ENCODE measurements at regions not wholly inside any gene's neighbourhood (a gene's known extent, or its start where the extent isn't known, plus 50 kb on each side); places are given as distances from the start of the nearest gene placed in this dataset.

DNA sequence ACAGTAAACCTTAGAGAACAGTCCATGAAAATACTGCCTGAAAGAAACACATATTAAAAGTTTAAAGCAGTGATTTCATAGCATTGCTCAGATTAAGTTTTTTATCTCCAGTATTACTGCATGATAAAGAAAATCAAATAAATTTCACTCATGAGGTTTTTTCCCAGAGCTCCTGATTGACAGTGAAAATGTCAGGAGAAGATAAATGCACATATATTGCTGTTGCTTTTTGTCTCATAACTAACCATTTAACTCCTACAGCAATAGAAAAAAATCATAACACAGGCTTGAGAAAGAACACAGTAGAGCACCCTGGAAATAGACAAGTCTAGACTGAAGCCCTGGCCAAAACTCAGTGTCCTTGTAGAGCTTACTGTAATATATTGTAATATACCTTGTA is 391.0 kb downstream of the TMX3 start:
- no peak for DNase-seq

DNA sequence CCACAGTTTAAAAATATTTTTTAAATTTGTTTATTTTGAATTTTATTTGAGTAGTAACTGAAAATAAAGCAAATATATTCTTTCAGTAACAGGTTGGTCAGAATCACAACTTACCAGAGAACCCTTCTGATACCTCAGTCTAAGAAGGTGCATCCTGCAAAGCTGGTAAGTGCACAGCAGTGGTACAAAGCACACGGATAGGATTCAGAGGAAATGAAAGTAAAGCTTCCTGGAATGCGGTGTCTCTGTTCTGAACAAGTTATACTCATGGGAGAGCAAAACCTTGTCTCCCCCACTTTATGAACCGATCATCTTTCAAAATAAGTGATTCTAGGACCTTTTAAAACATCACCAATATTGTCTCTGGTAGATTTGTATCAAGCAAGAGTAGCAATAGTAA is 398.3 kb downstream of the TMX3 start:
- DNase-seq: no peak

DNA sequence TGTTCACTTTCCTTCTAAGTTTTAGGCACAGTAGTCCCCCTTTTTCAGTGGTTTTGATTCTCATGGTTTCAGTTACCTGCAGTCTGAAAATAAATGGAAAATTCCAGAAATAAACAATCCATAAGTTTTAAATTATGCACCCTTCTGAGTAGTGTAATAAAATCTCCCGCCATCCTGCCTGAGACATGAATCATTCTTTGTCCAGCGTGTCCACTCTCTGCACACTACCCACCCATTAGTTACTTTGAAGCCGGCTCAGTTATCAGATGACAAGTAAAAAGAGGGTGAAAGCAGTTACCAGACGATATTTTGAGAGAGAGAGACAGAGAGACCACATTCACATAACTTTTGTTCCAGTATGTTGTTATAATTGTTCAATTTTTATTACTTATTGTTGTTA is 400.5 kb downstream of the TMX3 start:
- DNase-seq: no peak

DNA sequence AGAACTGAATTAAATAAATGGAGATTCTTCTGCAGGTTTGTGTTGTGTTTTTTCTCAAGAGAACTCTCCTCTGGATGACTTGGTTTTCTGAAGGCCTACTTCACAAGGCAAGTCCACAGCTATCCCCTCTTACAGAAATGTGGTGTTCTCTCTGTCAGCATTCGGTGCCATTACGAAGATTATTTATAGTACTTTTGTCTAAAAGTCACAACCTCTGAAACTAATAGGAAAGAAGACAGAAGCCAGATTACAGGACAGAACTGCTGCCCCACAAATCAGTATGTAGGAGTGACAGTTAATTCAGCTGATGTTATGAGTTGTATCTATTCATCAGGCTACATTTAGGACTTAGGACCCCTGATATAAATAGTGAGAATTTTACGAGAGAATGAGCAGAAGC is 413.5 kb downstream of the TMX3 start:
- DNase-seq: no peak

DNA sequence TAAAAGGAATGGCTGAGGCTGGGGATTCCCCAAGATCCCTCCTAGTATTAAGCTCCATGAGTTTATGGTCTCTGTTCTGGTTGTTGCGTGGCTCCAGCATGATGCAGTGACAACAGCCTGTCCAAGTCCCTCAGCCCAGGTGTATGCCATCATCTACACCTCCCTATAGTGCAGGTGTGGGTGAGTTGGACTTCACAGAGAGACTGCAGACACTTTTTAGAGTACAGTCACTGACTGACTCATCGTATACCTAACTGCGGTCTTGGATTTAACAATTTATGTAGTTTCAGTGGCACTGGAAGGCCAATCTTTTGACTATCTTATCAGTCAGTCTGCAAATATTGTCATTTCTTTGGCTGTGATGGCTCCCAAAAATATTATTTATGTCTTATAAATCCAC is 415.0 kb downstream of the TMX3 start:
- no peak for DNase-seq

DNA sequence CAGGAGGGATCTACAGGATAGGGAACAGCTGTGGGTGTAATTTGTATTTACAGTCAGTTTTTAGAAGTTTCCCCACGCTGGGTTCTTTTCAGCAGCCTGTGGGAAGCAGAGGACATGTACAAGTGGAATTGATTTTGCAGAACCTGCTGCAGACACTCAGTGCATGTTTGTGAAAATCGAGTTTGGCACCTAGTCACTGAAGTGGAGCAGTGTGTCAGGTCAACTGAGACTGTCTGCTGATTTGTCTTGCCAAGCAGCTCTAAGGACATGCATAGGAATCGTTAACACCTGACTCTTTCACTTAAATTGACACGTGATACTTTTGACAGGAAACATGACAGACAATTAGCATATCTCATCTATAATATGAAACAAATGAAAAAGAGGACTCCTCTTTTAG is 416.6 kb downstream of the TMX3 start:
- DNase-seq: no peak

DNA sequence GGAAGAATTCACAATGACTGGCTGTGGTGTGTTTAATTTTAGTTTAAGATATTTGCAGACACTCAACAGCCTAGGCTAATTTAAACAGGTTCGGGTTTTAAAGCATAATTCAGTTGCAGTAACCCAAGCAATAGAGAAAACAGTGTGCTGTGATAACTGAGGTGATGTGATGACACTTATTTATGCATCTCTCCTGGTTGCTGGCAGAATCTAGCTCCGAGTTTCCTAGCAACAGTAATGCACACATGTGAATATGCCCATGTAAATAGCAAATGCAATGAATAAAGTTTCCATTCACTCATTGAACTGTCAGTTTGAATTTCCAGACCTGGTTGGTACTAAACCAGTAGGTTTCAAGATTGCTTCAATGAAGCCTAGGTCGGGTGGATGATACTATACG is 426.5 kb downstream of the TMX3 start:
- no peak for DNase-seq

DNA sequence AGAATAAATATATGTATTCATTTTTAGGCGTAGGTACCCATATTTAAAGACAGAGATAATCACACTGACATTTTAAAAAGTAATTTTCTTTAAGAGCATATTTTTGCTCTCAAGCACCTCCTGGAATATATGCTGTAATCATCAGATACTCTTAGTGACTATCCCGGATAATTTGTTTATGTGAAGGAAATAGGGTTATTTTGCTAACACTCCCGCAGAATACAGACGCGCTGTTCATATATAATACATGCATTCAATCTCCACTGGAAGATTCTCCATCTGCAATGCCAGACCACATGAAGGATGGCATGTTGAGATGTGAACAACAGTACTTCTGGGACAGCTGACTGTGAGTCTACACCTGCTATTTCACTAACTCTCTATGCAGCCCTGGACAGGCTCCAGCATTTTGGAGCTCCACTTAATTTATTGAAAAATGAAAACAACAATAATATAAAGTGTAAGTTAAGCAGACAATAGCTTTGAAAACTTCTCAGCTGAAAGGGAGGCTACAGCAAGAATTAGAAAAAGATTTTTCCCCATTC is 430.6 kb downstream of the TMX3 start:
- no peak for DNase-seq

DNA sequence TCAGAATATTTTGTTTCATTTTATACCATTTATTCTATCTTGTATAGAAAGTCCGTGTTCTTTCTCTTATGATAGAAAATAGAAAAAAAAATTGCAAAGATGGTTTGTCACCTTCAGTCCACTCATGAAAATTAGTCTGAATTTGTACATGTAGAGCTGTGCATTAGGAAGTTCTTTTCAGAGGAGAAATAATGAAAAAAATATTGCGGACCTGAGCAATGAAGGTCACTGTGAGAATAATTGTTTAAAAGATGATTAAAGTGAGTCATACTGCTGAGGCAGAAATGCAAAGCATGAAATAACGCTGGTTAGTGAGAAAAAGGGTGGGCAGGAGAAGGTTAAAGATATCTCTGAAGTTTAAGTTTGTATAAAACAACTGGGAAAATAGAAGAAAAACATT is 431.1 kb downstream of the TMX3 start:
- DNase-seq: no peak

DNA sequence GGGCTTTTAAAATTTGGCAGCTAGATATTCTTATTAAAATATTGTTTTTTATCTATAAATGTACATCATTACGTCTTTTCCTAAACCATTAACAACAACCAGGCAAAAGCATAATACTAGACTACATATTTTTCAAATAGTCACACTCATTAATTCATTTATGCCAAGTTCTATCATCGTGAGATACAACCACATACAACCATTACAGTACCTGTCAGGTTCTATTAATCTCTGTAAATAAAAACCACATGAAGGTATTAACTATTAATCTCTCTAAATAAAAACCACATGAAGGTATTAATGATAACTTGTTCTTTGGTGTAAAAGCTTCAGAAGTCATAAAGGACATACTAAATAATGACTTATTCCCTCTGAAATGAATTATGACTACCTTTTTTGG is 432.7 kb downstream of the TMX3 start:
- no peak for DNase-seq

DNA sequence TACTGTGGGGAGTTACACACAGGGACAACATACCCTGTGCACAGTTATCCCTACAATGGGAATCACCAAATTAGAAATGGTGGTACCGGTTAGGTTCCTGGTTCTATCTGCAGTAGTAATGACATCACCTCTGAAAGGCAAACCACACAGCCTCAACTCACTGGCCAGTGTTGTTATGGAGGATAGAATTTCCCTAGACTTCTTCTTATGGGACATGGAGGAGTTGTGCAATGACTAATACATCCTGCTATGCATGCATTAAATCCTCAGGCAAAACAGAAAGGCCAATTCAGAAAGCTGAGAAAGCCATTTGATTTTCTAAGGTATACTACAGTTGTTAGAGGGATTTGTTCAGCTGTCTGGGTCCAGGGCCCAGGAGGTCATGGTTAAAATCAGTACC is 439.3 kb downstream of the TMX3 start:
- no peak for DNase-seq

DNA sequence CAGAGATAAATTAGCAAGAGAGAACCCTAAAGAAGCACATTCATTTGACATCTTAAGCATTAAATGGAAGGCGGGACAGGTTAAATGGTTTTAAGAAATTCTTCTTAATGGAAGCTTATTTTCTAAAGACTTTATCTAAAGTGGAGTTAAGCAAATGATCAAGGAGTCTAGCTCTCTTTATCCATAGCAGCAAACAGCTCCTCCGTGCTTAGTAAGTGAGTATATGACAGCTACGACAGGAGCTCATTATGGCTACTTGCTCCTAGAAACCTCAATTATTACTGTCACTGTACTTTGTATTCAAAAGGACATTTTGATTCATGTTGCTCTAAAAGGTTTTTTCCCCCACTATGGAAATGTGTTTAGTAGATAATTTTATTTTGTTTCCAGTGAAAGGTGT is 444.9 kb downstream of the TMX3 start:
- peak; percentile 9 for DNase-seq

DNA sequence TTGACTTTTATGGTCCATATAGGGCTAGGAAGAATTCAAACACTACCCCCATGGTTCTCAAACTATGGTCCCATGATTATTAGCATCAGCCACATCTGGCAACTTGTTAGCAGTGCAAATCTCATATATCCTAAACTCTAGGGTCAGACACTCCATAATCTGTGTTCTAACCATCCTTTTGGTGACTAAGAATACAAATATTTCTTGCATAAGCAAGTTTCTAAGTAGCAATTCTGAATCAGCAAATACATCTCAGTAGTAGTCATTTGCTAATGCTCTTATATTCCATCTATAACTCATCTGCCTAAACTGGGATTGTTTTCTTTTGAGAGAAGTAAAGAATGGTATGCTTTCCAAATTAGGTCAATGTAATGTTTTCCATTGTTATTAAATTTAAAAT is 447.3 kb downstream of the TMX3 start:
- DNase-seq: no peak

DNA sequence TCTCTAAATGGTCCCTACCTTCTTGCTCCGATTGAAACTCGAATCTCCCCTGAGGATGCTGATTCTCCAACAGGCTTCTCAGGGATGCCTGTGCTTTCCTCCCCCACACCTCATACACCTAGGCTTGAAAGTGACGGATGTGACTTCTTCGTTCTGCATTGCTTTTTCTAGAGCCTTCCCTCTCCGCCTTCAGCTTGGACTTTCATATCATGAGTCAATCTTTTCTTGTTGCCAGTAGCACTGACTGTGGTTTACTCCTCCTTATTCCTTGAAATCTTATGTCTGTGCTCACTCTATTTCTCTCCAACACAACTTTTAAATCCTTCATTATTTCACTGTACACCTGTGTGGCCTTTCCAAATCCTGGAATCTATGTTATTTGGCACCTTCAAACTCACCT is 451.4 kb downstream of the TMX3 start:
- DNase-seq: no peak

DNA sequence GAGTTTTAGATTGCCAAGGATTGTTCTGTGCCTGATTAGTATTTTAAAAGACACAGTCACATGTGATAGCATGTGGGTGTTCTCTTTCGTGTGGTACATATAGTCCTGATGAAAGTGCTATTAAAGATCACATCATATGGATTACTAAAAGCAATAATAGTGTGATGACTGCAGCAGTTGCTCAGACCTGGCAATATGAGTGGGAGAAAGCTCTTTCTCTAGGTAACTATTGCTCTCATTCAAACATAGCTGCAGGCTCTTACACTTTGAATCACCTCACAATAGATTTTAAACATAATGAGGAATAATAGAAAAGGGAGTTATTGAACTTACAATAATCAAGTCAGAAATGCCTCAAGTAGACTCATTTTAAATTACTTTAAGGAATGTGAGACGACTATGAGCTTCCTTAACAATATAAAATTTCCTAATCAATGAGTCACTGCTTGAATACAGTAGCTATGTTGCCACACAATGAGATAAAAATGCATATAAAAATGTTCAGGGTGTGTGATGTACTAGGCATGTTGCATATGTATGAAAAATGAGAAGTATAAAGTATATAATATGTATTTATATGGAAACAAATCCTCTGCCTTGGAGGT is 452.1 kb downstream of the TMX3 start:
- DNase-seq: no peak

DNA sequence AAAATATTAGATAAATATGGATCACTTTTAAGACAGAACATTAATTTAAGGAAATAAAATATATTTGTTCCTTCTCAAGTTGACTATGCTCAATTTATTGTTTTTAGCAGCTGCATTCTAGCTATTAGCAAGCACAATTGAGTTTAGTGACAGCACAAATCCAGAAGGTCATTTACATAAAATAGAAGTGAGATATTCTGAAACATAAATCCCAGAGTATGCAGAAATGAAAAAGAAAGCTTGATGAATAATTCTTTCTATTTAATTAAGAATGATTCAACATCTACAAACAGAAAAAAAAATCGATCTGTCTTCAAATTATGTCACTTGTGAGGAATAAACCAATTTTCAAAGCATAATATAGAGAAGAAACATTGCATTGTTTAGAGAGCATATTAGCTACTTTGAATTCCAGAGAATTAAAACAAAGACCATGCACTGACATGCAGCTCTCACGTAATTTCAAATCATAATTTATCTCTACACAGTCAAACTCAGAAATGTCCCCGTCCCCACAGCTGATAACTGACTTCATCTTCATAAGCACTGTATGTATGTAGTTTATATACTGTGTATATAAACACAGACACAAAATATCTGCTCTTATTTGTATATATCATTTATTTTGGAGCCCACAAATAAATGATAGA is 458.4 kb downstream of the TMX3 start:
- DNase-seq: no peak

DNA sequence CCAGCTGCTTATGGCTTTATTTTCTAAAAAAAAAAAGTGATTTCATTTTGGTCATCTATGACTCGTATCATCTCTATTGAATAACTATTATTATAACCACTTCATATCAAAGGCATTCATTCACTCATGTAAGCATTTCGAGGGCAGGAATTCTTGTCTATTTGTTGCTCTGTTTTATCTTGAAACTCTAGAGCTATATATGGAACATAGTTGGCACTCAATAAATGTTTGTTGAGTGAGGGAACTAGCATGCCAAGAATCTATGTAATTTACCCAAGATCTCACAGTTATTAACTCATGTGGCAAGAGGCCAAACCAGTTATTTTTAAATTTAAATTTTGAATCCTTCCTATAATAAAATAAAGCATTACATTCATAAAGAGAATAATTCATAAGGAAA is 470.1 kb downstream of the TMX3 start:
- no peak for DNase-seq

DNA sequence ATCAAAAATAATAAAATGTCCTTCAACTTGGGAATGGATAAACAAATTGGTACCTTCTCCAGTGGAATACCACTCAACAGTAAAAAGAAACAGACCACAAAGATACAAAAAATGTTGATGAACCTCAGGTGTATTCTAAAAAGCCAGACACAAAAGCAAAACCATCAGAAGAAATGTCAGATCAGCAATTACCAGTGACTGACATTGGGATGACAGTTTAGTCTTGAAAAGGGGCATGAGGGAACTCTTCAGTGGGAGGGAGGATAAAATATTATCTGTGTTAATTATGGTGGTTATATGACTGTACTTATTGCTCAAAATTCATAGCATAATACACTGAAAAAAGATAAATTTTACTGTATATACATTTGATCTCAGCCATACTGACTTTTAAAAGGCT is 473.0 kb downstream of the TMX3 start:
- DNase-seq: no peak

DNA sequence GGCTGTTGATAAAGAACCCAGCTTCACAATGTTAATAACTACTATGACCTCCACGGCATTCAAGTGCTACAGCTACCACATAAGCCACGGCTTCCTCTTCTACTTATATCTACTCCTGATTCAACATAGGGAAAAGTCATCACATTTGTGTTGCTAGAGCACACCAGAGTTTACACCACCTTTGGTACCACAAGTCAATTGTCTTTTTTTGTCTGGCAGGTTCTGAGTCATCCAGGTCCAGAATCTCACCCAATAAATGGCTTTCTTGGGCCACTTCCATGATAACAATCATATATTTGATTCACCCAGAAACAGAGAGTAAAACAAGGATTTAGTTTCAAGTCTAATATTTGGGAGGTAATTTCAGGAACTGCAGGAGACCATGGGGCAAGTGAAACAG is 480.2 kb downstream of the TMX3 start:
- DNase-seq: no peak

DNA sequence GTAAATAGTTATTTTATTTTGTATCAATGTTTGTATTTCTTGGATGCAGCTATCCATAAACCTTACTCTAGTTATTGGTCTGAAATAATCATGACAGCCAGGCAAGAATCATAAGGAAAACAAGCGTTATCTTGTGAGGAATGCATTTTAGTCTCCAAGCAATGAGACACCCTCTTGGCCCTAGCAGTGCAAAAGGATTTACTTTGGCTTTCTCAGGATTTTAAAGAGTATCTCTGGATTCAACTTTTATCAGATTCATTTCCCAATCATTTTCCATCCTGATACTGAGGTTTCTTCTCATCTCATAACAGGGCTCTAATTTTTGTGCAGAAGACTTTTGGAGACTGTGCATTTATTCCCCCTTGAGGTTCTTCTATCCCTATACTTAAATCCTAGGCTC is 480.8 kb downstream of the TMX3 start:
- no peak for DNase-seq

DNA sequence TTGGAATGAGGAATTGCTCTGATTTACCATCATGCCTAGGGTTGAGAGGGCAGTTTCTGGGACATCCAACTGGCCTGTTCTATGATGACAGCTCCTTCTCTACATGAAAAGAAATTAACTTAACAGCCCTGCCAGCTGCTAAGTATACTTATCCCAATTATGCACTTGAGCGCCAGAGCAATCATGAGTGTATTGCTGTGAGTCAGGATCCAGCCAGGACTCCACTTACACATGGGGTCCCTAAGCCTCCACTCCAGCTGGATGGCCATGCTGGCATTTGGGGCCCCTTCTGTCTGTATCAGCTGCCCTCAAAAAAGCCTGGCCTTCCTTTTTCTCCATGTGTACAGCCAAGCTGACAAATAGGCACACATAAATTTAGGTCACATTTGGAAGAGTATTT is 481.9 kb downstream of the TMX3 start:
- DNase-seq: peak; percentile 78

DNA sequence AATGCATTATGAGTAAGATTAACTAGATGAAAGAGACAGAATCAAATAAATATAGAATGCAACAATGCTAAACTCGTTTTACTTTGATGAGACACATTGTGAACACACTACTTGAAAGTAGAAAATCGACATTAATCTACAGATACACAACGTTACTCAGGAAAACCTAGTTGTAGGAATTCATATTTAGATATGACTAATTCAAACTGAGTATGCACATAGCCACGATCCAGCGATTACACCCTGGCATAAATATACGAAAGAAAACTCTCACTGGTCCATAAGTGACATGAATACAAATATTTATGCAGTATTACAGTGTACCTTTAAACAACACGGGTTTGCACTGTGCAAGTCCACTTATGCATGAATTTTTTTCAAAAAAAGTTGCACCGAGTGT is 485.6 kb downstream of the TMX3 start:
- DNase-seq: no peak

DNA sequence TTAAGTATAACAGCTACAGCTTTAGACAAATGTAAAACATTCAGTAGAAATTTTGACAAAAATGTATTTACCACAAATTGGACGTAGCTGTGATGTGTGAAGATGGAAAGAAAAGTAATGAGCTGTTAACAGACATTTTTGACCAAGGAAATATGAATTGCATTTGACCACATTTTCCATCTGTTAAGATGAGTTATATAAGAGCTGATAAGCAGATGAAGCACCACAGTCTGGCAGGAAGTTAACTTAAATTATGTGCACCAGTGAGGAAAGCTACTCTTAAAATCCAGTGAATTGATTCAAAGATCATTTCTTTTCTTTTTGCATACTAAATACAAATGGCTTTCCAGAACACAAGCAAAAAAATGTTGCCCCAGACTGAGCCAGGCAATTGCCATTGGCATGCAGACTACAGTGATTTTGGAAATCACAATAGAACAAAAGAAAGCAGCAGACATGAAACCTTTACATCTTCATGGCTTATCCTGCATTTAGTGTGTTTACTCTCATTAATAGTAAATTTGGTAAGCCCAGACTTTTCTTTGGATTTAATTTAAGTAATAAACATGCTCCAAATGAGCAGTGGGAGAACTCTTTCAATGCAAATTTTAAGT is 493.7 kb downstream of the TMX3 start:
- no peak for DNase-seq

DNA sequence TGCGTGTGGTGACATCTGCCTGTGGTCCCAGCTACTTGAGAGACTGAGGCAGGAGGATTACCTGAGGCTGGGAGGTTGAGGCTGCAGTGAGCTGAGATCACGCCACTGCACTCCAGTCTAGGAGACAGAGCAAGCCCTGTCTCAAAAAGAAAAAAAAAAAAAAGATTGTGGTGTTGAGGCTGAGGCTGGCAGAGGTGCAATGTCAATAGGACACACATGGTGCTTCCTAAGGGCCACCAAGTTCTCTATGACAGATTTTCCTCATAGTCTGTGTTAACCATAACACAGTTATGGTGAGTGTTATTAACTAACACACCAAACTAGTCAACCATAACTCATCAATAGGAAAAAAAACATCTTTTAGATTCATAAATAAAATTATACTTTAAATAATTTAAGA is 494.4 kb downstream of the TMX3 start:
- no peak for DNase-seq

DNA sequence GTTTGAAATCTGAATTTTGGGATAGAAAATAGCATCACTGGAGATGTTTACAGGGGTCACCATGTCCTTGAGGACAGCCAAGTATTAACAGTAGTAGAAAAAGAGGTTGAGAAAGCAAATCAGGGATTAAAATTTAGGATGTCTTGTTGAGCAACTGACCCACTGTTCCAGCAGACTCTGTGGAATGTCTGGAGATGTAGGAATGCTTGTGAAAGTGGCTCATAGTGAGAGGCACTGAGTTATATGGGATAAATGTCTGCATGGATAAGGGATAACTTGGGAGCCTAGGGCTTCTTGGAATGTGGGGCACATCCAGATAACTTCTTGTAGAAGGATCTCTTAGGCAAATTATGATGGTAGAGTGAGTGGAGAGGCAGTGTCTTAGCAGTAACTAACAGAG is 495.0 kb downstream of the TMX3 start:
- no peak for DNase-seq
